H1 (cell line): ENCODE measurements at regions not wholly inside any gene's neighbourhood (a gene's known extent, or its start where the extent isn't known, plus 50 kb on each side); places are given as distances from the start of the nearest gene placed in this dataset.

ENCODE experiments used
- CTCF ChIA-PET: fragments of 300-600 bp; sonication (Branson Sonifier 250); formaldehyde crosslinking; loops from one replicate; lab custom pipeline; 2021; ENCODE audit not compliant: partially characterized antibody; lab: Charles Lee
- POLR2A ChIA-PET: fragments of 300-600 bp; sonication (Branson Sonifier 250); formaldehyde crosslinking; loops from one replicate; lab custom pipeline; 2021; ENCODE audit warnings: inconsistent platforms; ENCODE audit not compliant: partially characterized antibody; lab: Charles Lee
- DNase-seq, 2 experiments: peaks; one replicate each; pipeline versions ENCODE4 v3.0.0 to v3.0.0-alpha.2; 2010 to 2022; ENCODE audit warnings: low spot score in 2 of 2, low read depth in 1 of 2, mixed read lengths in 1 of 2
- FAIRE-seq: peaks from 2 replicates; lab custom pipeline; 2011; peaks lifted over from hg19 to GRCh38; lab: Jason Lieb, UNC
- H2AFZ ChIP-seq: 2 replicates; pipeline ENCODE4 v1.8.1; 2012; ENCODE audit warnings: low read length, inconsistent platforms
- H2AK5ac ChIP-seq: 2 replicates; pipeline ENCODE4 v1.6.1; 2013; ENCODE audit warnings: low read depth, low read length
- H2BK120ac ChIP-seq: replicated peaks from 2 replicates; pipeline ENCODE3; 2013; ENCODE audit warnings: low read depth, low read length, inconsistent platforms
- H2BK12ac ChIP-seq: 2 replicates; pipeline ENCODE4 v1.6.1; 2013; ENCODE audit warnings: low read depth, low read length
- H2BK15ac ChIP-seq: 2 replicates; pipeline ENCODE4 v1.6.1; 2013; ENCODE audit warnings: low read length
- H2BK20ac ChIP-seq: 2 replicates; pipeline ENCODE4 v1.6.1; 2013; ENCODE audit warnings: low read length
- H2BK5ac ChIP-seq: 2 replicates; pipeline ENCODE4 v1.6.1; 2013; ENCODE audit warnings: low read depth, low read length
- H3K14ac ChIP-seq: 2 replicates; pipeline ENCODE4 v1.6.1; 2013; ENCODE audit warnings: inconsistent platforms; ENCODE audit not compliant: insufficient read length
- H3K18ac ChIP-seq: 2 replicates; pipeline ENCODE4 v1.6.1; 2013; ENCODE audit warnings: low read length; ENCODE audit errors: extremely low read depth
- H3K23ac ChIP-seq: 2 replicates; pipeline ENCODE4 v1.6.1; 2013; ENCODE audit warnings: inconsistent platforms; ENCODE audit not compliant: insufficient read length
- H3K23me2 ChIP-seq: 2 replicates; pipeline ENCODE4 v1.6.1; 2013; ENCODE audit warnings: low read depth, low read length
- H3K27ac ChIP-seq: 2 replicates; pipeline ENCODE4 v1.6.1; 2011; ENCODE audit warnings: low read depth, low read length, inconsistent platforms
- H3K27me3 ChIP-seq, 4 experiments: replicated peaks in 1 of 4; 1 replicate in 1 of 4; 2 replicates in 3 of 4; pipeline versions ENCODE4 v1.6.1 to v1.8.1; 2011 to 2013; ENCODE audit warnings: low read length in 3 of 4, mild to moderate bottlenecking in 3 of 4, inconsistent platforms in 2 of 4, mixed read lengths in 2 of 4, moderate library complexity in 1 of 4; ENCODE audit not compliant: control insufficient read depth in 3 of 4, insufficient read depth in 3 of 4; ENCODE audit errors: extremely low read depth in 1 of 4
- H3K36me3 ChIP-seq, 4 experiments: 2 replicates each; pipeline versions ENCODE4 v1.6.1 to v1.8.1; 2011 to 2013; ENCODE audit warnings: mild to moderate bottlenecking in 4 of 4, low read length in 3 of 4, moderate library complexity in 2 of 4, control low read depth in 1 of 4, inconsistent platforms in 1 of 4; ENCODE audit not compliant: insufficient read depth in 4 of 4, control insufficient read depth in 2 of 4
- H3K4ac ChIP-seq: replicated peaks from 2 replicates; pipeline ENCODE3; 2013; ENCODE audit warnings: low read length, low read depth, mixed read lengths, inconsistent platforms; ENCODE audit not compliant: insufficient read length
- H3K4me1 ChIP-seq, 4 experiments: replicated peaks in 1 of 4; 1 replicate in 1 of 4; 2 replicates in 3 of 4; pipeline versions ENCODE4 v1.6.1 to v1.8.1; 2011 to 2013; ENCODE audit warnings: low read length in 3 of 4, inconsistent platforms in 2 of 4, mixed read lengths in 1 of 4; ENCODE audit not compliant: insufficient read depth in 4 of 4, control insufficient read depth in 3 of 4
- H3K4me2 ChIP-seq, 2 experiments: 2 replicates each; pipeline versions ENCODE4 v1.6.1 to v1.8.1; 2011 to 2013; ENCODE audit warnings: low read depth in 2 of 2, low read length in 2 of 2, control low read depth in 1 of 2, inconsistent platforms in 1 of 2, mild to moderate bottlenecking in 1 of 2; ENCODE audit not compliant: insufficient read depth in 1 of 2
- H3K4me3 ChIP-seq, 4 experiments: fragments of 200-600, 300-600 bp in 1 of 4; sonication (generic), shearing (Covaris generic), sonication (Bioruptor Twin) in 1 of 4; 2 replicates each; pipeline versions ENCODE4 v1.5.1 to v1.8.1; 2011 to 2016; ENCODE audit warnings: low read length in 4 of 4, low read depth in 3 of 4, control low read depth in 2 of 4, inconsistent platforms in 2 of 4, mild to moderate bottlenecking in 2 of 4, mixed read lengths in 1 of 4, moderate library complexity in 1 of 4; ENCODE audit not compliant: insufficient read depth in 2 of 4; ENCODE audit errors: extremely low read depth in 1 of 4
- H3K56ac ChIP-seq: replicated peaks from 2 replicates; pipeline ENCODE3; 2013; ENCODE audit warnings: low read depth, mild to moderate bottlenecking, mixed read lengths, low read length, inconsistent platforms; ENCODE audit not compliant: insufficient read length
- H3K79me1 ChIP-seq: 2 replicates; pipeline ENCODE4 v1.6.1; 2013; ENCODE audit warnings: low read depth, low read length, control low read depth
- H3K79me2 ChIP-seq, 2 experiments: 2 replicates each; pipeline versions ENCODE4 v1.6.1 to v1.8.1; 2012 to 2013; ENCODE audit warnings: low read length in 2 of 2, mild to moderate bottlenecking in 2 of 2, inconsistent platforms in 1 of 2; ENCODE audit not compliant: insufficient read depth in 2 of 2, control insufficient read depth in 1 of 2
- H3K9ac ChIP-seq, 4 experiments: replicated peaks in 1 of 4; 1 replicate in 1 of 4; 2 replicates in 3 of 4; pipeline versions ENCODE4 v1.6.1 to v1.8.1; 2011 to 2013; ENCODE audit warnings: low read depth in 3 of 4, low read length in 3 of 4, control low read depth in 2 of 4, mild to moderate bottlenecking in 2 of 4, moderate library complexity in 2 of 4, inconsistent platforms in 1 of 4; ENCODE audit errors: extremely low read depth in 1 of 4
- H3K9me3 ChIP-seq, 2 experiments: 2 replicates each; pipeline versions ENCODE4 v1.6.1 to v1.8.1; 2012 to 2013; ENCODE audit warnings: mild to moderate bottlenecking in 2 of 2, moderate library complexity in 2 of 2, control low read depth in 1 of 2, inconsistent platforms in 1 of 2, low read depth in 1 of 2, low read length in 1 of 2, mixed read lengths in 1 of 2; ENCODE audit not compliant: insufficient read depth in 2 of 2
- H4K20me1 ChIP-seq, 2 experiments: replicated peaks in 1 of 2; 2 replicates each; pipeline versions ENCODE3 to v1.8.1; 2011 to 2013; ENCODE audit warnings: inconsistent platforms in 2 of 2, low read length in 2 of 2, mild to moderate bottlenecking in 1 of 2; ENCODE audit not compliant: insufficient read depth in 2 of 2, control insufficient read depth in 1 of 2
- H4K5ac ChIP-seq: 2 replicates; pipeline ENCODE4 v1.6.1; 2013; ENCODE audit warnings: low read length, low read depth, mixed read lengths, inconsistent platforms; ENCODE audit not compliant: insufficient read length
- H4K8ac ChIP-seq: 2 replicates; pipeline ENCODE4 v1.8.0; 2013; ENCODE audit warnings: mild to moderate bottlenecking, moderate library complexity, low read length, inconsistent platforms; ENCODE audit not compliant: insufficient read depth; ENCODE audit errors: extremely low read depth
- H4K91ac ChIP-seq: replicated peaks from 2 replicates; pipeline ENCODE3; 2013; ENCODE audit warnings: low read length, mixed read lengths, inconsistent platforms; ENCODE audit not compliant: insufficient read length
- WGBS, 2 experiments: shearing (Covaris generic) in 1 of 2; methylation state at CpG; one replicate each; pipeline versions ENCODE4 v1.1.6 to v1.1.7; 2013 to 2015; ENCODE audit warnings: low lambda C conversion rate in 2 of 2, mixed read lengths in 2 of 2, inconsistent platforms in 1 of 2, low coverage in 1 of 2, missing lambda C conversion rate in 1 of 2; ENCODE audit not compliant: insufficient replicate concordance in 2 of 2, insufficient coverage in 1 of 2, insufficient read length in 1 of 2; ENCODE audit errors: extremely low coverage in 1 of 2, missing lambda C conversion rate in 1 of 2; 5-methylcytosine and 5-hydroxymethylcytosine counted together
- TF ChIP-seq, protein P1 (sequence below): fragments of 300-600 bp; sonication (generic); IDR thresholded peaks from 2 replicates; pipeline ENCODE4 v1.7.1; 2012; ENCODE audit warnings: low read length, moderate library complexity, mild to moderate bottlenecking, inconsistent platforms; ENCODE audit not compliant: insufficient replicate concordance

- no peak overlapping the region for H3K14ac ChIP-seq
- H3K79me2 ChIP-seq: no peaks in the 10 kb centered on the region
- no peak overlapping the region for H2BK12ac ChIP-seq
- no peak overlapping the region for H4K91ac ChIP-seq
- no peaks in the 10 kb centered on the region for H3K79me1 ChIP-seq
- 92% methylated on average over 3 of the region's 3 CpGs; no CpG with 5 or more reads in 1 of the 2 experiments for WGBS, 2 experiments
- no peak overlapping the region for H4K5ac ChIP-seq
- no peak overlapping the region for H3K4me2 ChIP-seq
- no peak overlapping the region for H2BK15ac ChIP-seq
- no peak overlapping the region for H3K23ac ChIP-seq
- no peak overlapping the region for H2BK120ac ChIP-seq
- H3K27me3 ChIP-seq: no peaks in the 10 kb centered on the region
- H3K23me2 ChIP-seq: no peaks in the 10 kb centered on the region
- no peaks in the 10 kb centered on the region for H3K4me1 ChIP-seq
- no peak overlapping the region for H3K18ac ChIP-seq
- no peak overlapping the region for H3K56ac ChIP-seq
- H3K4me3 ChIP-seq: no peak overlapping the region
- H2AFZ ChIP-seq: no peak overlapping the region
- FAIRE-seq: no peak
- ChIA-PET POLR2A (no interaction called here), CTCF (no interaction called here)
- no peaks in the 10 kb centered on the region for H4K20me1 ChIP-seq
- no peak overlapping the region for H3K9ac ChIP-seq
- H2BK5ac ChIP-seq: no peak overlapping the region
- DNase-seq: no peak
- H3K9me3 ChIP-seq: peaks cover 14 to 15% of the 10 kb centered on the region in 2 experiments; a peak in 3 of 4 replicates
- H4K8ac ChIP-seq: no peak overlapping the region
- H3K36me3 ChIP-seq: no peaks in the 10 kb centered on the region
- H3K27ac ChIP-seq: no peak overlapping the region
- no peak overlapping the region for H2AK5ac ChIP-seq
- no peak overlapping the region for H3K4ac ChIP-seq
- no peak overlapping the region for H2BK20ac ChIP-seq
- TF ChIP-seq, protein P1, sequence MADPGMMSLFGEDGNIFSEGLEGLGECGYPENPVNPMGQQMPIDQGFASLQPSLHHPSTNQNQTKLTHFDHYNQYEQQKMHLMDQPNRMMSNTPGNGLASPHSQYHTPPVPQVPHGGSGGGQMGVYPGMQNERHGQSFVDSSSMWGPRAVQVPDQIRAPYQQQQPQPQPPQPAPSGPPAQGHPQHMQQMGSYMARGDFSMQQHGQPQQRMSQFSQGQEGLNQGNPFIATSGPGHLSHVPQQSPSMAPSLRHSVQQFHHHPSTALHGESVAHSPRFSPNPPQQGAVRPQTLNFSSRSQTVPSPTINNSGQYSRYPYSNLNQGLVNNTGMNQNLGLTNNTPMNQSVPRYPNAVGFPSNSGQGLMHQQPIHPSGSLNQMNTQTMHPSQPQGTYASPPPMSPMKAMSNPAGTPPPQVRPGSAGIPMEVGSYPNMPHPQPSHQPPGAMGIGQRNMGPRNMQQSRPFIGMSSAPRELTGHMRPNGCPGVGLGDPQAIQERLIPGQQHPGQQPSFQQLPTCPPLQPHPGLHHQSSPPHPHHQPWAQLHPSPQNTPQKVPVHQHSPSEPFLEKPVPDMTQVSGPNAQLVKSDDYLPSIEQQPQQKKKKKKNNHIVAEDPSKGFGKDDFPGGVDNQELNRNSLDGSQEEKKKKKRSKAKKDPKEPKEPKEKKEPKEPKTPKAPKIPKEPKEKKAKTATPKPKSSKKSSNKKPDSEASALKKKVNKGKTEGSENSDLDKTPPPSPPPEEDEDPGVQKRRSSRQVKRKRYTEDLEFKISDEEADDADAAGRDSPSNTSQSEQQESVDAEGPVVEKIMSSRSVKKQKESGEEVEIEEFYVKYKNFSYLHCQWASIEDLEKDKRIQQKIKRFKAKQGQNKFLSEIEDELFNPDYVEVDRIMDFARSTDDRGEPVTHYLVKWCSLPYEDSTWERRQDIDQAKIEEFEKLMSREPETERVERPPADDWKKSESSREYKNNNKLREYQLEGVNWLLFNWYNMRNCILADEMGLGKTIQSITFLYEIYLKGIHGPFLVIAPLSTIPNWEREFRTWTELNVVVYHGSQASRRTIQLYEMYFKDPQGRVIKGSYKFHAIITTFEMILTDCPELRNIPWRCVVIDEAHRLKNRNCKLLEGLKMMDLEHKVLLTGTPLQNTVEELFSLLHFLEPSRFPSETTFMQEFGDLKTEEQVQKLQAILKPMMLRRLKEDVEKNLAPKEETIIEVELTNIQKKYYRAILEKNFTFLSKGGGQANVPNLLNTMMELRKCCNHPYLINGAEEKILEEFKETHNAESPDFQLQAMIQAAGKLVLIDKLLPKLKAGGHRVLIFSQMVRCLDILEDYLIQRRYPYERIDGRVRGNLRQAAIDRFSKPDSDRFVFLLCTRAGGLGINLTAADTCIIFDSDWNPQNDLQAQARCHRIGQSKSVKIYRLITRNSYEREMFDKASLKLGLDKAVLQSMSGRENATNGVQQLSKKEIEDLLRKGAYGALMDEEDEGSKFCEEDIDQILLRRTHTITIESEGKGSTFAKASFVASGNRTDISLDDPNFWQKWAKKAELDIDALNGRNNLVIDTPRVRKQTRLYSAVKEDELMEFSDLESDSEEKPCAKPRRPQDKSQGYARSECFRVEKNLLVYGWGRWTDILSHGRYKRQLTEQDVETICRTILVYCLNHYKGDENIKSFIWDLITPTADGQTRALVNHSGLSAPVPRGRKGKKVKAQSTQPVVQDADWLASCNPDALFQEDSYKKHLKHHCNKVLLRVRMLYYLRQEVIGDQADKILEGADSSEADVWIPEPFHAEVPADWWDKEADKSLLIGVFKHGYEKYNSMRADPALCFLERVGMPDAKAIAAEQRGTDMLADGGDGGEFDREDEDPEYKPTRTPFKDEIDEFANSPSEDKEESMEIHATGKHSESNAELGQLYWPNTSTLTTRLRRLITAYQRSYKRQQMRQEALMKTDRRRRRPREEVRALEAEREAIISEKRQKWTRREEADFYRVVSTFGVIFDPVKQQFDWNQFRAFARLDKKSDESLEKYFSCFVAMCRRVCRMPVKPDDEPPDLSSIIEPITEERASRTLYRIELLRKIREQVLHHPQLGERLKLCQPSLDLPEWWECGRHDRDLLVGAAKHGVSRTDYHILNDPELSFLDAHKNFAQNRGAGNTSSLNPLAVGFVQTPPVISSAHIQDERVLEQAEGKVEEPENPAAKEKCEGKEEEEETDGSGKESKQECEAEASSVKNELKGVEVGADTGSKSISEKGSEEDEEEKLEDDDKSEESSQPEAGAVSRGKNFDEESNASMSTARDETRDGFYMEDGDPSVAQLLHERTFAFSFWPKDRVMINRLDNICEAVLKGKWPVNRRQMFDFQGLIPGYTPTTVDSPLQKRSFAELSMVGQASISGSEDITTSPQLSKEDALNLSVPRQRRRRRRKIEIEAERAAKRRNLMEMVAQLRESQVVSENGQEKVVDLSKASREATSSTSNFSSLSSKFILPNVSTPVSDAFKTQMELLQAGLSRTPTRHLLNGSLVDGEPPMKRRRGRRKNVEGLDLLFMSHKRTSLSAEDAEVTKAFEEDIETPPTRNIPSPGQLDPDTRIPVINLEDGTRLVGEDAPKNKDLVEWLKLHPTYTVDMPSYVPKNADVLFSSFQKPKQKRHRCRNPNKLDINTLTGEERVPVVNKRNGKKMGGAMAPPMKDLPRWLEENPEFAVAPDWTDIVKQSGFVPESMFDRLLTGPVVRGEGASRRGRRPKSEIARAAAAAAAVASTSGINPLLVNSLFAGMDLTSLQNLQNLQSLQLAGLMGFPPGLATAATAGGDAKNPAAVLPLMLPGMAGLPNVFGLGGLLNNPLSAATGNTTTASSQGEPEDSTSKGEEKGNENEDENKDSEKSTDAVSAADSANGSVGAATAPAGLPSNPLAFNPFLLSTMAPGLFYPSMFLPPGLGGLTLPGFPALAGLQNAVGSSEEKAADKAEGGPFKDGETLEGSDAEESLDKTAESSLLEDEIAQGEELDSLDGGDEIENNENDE: no peak
These were observed 570.7 kb downstream of the HTR1B start for GRCh38 chr6:76892542-76892941.
